ENCODE measurements at regions not wholly inside any gene's neighbourhood (a gene's known extent, or its start where the extent isn't known, plus 50 kb on each side); places are given as distances from the start of the nearest gene placed in this dataset.

DNA sequence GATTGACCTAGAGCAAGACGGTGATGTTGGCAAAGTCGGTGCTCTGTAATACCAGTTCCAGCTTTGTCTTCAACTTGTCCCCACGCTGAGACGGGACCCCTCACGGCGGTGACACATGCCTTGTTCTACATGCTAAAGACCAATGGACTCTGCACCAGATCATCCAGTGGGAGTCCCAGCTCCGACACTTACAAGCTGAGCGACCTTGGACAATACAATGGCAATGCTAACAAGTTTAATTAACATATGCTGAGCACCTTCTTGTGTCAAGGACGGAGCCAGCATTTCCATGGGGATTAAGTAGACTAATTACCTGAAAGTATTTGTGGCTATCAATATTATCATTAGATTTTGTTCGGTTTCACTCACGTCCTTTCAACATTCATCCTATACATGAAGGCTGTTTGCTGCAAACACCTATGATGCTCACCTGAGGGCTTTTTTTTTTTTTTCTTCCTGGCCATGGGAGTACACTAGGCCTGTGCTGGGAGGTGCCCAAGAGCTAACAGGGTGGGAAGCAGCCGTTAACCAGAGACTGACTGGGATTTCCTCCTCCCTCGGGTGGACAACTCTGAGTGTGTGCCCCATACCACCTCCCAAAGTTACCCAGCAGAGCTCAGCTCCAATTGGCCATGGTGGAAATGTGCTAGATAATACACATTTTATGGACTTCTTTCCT lies 308.6 kb upstream of the ZFHX3 start:
- Histone ChIP-seq H3K27me3 (ENCODE audit: control insufficient read depth, insufficient read depth, low read length) (no peaks in the 10 kb centered on the region), H3K27ac (no peak overlapping the region), H3K9ac (no peak overlapping the region), H3K36me3 (ENCODE audit: control insufficient read depth, insufficient read depth, low read length) (no peaks in the 10 kb centered on the region), H3K4me2 (ENCODE audit: low read length) (no peak overlapping the region), H3K4me1 (no peaks in the 10 kb centered on the region), H3K79me2 (no peaks in the 10 kb centered on the region), H2AFZ (no peak overlapping the region), H3K4me3 (ENCODE audit: low read depth, low read length) (no peak overlapping the region), H3K9me3 (ENCODE audit: control insufficient read depth, low read length) (no peaks in the 10 kb centered on the region)
- TF ChIP-seq, protein P1, sequence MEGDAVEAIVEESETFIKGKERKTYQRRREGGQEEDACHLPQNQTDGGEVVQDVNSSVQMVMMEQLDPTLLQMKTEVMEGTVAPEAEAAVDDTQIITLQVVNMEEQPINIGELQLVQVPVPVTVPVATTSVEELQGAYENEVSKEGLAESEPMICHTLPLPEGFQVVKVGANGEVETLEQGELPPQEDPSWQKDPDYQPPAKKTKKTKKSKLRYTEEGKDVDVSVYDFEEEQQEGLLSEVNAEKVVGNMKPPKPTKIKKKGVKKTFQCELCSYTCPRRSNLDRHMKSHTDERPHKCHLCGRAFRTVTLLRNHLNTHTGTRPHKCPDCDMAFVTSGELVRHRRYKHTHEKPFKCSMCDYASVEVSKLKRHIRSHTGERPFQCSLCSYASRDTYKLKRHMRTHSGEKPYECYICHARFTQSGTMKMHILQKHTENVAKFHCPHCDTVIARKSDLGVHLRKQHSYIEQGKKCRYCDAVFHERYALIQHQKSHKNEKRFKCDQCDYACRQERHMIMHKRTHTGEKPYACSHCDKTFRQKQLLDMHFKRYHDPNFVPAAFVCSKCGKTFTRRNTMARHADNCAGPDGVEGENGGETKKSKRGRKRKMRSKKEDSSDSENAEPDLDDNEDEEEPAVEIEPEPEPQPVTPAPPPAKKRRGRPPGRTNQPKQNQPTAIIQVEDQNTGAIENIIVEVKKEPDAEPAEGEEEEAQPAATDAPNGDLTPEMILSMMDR (IDR thresholded peaks at IDR 0.05), result no peak

GRCh38 chr16:73355981-73356380 lies 308.1 kb upstream of the ZFHX3 start:
- Histone ChIP-seq H3K4me2 (ENCODE audit: low read length) (no peak overlapping the region), H3K27me3 (ENCODE audit: control insufficient read depth, insufficient read depth, low read length) (no peaks in the 10 kb centered on the region), H3K9ac (no peak overlapping the region), H2AFZ (no peak overlapping the region), H3K4me1 (no peaks in the 10 kb centered on the region), H3K9me3 (ENCODE audit: control insufficient read depth, low read length) (no peaks in the 10 kb centered on the region), H3K4me3 (ENCODE audit: low read depth, low read length) (no peak overlapping the region), H3K36me3 (ENCODE audit: control insufficient read depth, insufficient read depth, low read length) (no peaks in the 10 kb centered on the region), H3K27ac (no peak overlapping the region), H3K79me2 (no peaks in the 10 kb centered on the region)
- TF ChIP-seq, protein P1 (IDR thresholded peaks at IDR 0.05), result no peak

GRCh38 chr16:73354434-73354833 lies 306.5 kb upstream of the ZFHX3 start:
- H3K4me3 ChIP-seq (ENCODE audit: low read depth, low read length), result no peak overlapping the region
- H2AFZ ChIP-seq, result no peak overlapping the region
- TF ChIP-seq, protein P1 (IDR thresholded peaks at IDR 0.05), result no peak
- H3K9me3 ChIP-seq (ENCODE audit: control insufficient read depth, low read length), result no peaks in the 10 kb centered on the region
- no peak overlapping the region for H3K27ac ChIP-seq
- H3K27me3 ChIP-seq (ENCODE audit: control insufficient read depth, insufficient read depth, low read length), result no peaks in the 10 kb centered on the region
- no peaks in the 10 kb centered on the region for H3K79me2 ChIP-seq
- H3K9ac ChIP-seq, result no peak overlapping the region
- no peaks in the 10 kb centered on the region for H3K36me3 ChIP-seq (ENCODE audit: control insufficient read depth, insufficient read depth, low read length)
- H3K4me1 ChIP-seq, result no peaks in the 10 kb centered on the region
- no peak overlapping the region for H3K4me2 ChIP-seq (ENCODE audit: low read length)

GRCh38 chr16:73350707-73351452 lies 303.0 kb upstream of the ZFHX3 start:
- TF ChIP-seq, protein P1 (IDR thresholded peaks at IDR 0.05), result no peak
- no peak overlapping the region for H3K27ac ChIP-seq
- no peaks in the 10 kb centered on the region for H3K79me2 ChIP-seq
- no peak overlapping the region for H3K4me3 ChIP-seq (ENCODE audit: low read depth, low read length)
- H3K4me1 ChIP-seq, result no peaks in the 10 kb centered on the region
- H3K4me2 ChIP-seq (ENCODE audit: low read length), result no peak overlapping the region
- no peaks in the 10 kb centered on the region for H3K27me3 ChIP-seq (ENCODE audit: control insufficient read depth, insufficient read depth, low read length)
- H2AFZ ChIP-seq, result no peak overlapping the region
- H3K9ac ChIP-seq, result no peak overlapping the region
- H3K9me3 ChIP-seq (ENCODE audit: control insufficient read depth, low read length), result no peaks in the 10 kb centered on the region
- no peaks in the 10 kb centered on the region for H3K36me3 ChIP-seq (ENCODE audit: control insufficient read depth, insufficient read depth, low read length)
